GM18508 (cell line): ENCODE measurements at regions not wholly inside any gene's neighbourhood (a gene's known extent, or its start where the extent isn't known, plus 50 kb on each side); places are given as distances from the start of the nearest gene placed in this dataset.

ENCODE experiments used
- ATAC-seq: cut with Tn5 transposase; IDR thresholded peaks from one replicate; pipeline ENCODE4 v1.9.1; 2021; ENCODE audit warnings: moderate number of reproducible peaks; ENCODE audit not compliant: insufficient read depth, unreplicated experiment

DNA sequence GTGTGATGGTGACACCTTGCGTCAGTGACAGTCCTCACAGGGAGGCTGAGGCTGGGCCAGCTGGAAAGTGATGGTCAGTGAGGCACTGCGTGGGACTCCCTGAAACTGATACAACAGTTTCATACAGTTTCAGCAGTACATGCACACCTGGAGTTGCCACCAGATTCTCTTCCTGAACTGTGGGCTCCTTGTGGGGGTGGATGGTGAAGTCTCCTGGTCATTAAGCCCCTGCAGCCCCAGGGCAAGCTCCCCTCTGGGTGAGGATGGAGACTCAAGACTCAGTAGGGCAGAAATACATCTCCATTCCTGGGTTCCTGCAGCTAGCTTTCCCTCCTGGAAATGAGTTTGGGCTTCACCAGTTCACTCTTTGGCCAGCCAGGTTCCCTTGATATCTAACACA lies 392.7 kb downstream of the UQCRFS1 start:
- ATAC-seq, result no peak

DNA sequence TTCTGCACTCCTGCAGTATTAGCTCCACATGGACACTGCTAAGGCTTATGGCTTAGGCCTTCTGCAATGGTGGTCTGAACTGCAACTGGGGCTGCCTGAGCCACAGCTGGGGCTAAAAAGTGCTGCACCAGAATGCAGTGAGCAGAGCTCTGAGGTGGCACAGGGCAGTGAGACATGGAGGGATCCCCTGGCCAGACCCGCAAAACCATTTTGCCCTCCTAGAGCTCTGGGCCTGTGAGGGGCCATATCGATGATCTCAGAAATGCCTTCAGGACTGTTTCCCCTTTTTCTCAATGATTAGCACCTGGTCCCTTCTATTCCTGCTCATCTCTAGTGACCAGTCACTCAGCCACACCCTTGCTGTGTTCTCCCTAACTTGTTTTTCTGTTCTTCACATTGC lies 397.7 kb downstream of the UQCRFS1 start:
- no peak for ATAC-seq

- no peak for ATAC-seq
Measured at GRCh38 chr19:28794301-28794700, 418.6 kb downstream of the UQCRFS1 start.

DNA sequence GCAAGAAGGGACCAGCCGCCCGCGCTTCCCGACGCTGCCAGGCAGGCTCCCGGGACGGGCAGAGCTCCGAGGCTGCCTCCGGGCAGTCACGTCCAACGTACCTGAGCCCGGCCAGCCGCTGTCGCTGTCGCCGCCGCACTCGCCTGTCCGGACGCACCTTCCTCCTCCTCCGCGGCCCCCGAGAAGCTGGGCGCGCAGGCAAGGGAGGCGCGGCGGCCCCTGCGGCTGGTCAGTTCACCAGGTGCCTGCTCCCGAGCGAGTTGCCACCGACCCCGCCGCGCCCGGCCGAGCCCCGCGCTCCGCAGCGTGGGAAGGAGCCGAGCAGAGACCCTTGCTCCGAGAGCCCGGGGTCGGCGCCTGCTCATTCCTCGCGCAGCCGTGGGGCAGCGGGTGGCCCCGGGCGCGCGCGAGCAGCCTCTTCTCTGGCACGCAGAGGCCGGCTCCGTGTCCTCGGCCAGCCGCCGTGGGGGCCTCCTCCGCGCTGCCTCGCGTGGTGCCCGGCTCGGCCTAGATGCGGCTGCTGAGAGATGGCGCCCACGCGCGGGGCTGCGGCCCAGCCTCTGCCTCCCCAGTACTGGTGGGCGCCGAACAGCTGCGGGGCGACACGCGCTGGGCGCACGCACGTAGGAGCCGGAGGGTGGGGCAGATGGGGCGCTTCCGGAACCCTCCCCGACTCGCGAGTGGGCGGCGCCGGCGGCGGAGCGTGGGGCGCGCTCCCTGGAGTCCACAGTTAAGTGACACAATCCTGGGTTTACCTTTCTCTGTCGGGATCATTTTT lies 419.4 kb downstream of the UQCRFS1 start:
- ATAC-seq, result no peak

DNA sequence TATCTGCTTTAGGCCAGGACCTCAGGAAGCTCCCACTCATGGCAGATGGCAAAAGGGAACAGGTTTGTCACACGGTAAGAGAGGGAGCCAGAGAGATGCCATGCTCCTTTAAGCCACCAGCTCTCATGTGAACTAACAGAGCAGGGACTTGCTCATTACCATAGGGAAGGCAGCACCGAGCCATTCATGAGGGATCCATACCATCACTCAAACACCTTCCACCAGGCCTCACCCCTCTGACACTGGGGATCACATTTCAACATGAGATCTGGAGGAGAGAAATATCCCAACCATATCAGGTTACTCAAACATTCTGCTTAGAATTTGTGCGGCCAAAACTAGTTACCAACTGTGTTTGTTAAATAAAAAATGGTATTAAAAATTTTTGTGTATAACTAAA lies 427.0 kb downstream of the UQCRFS1 start:
- ATAC-seq, result no peak

GRCh38 chr19:28764066-28764465 lies 448.9 kb downstream of the UQCRFS1 start:
- no peak for ATAC-seq

- ATAC-seq, result no peak
Measured at GRCh38 chr19:28746478-28746877, 466.5 kb downstream of the UQCRFS1 start.

DNA sequence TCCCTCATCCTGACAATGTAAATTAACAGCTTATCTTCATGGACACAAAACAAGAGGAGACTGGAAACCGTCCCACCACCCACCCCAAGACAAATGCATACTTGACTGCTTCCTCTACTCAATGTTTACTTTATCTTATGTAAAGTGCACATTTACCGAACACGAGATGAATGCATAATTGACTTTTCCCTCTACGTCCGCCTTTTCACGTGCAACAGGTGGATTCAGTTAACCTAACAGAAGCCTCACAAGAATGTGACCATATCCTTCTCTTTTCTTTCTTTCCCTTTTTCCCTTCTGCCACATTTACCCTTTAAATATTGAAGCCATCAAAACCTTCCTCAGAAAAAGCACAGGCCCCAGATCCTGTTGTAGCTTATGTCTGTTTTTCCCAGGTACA lies 468.0 kb downstream of the UQCRFS1 start:
- ATAC-seq, result no peak

GRCh38 chr19:28744014-28744413 lies 468.9 kb downstream of the UQCRFS1 start:
- ATAC-seq, result no peak

DNA sequence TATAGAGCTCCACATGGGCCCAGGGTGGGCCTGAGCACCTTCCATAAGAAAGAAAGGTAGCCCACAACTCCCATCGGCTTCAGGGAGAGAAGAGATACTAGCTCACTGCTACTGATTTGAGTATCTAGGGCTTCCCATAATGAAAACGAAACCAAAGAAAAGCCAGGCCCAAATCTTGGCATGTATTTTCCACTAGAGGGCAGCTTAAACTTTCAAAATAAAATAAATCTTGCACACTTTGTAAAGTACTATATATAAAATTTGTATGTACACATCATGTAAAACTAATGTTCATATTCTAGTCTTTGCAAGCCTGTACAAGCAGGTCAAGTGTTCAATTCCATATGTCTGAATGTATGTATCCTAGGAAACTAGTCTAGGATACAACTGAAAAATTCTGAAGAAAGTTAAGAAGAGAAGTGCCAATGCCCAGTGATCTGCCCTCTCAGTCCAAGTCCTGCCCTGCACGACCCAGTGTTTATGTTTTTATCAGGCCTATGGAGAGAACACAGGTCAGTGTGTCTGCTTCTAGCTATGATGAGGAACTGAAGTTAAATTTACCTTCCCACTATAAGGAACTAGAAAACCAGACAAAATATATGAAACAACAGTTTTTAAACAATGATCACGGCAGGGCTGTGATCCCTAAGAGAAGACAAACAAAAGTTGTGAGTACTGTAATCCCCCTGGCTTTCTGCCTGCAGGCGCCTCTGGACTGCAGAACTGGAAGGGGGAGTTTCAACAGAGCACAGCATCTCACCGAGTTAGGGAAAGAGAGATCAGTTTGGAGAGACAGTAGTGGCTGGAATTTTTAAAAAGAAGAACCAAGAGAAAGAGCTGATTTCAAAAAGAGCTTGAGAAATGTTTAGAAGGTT lies 475.7 kb downstream of the UQCRFS1 start:
- no peak for ATAC-seq

DNA sequence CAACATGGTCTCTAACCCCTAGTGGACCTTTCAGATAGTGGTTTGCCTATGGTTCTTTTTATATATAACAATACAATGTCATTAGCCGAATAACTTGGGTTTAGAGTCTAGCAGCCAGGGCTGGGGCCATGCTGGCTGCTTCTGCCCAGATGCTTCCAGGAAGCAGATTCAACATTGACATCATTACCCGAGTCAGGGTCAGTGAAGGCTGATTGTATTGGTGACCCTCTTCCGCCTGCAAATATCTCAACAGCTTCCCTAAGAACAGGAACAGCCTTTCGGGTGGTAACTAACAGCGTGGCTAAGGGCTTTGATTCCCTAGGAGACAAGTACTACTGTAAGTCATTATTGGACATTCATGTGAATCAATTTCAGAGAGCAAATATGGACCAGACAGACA lies 476.4 kb downstream of the UQCRFS1 start:
- no peak for ATAC-seq

GRCh38 chr19:28731577-28731976 lies 481.4 kb downstream of the UQCRFS1 start:
- no peak for ATAC-seq

DNA sequence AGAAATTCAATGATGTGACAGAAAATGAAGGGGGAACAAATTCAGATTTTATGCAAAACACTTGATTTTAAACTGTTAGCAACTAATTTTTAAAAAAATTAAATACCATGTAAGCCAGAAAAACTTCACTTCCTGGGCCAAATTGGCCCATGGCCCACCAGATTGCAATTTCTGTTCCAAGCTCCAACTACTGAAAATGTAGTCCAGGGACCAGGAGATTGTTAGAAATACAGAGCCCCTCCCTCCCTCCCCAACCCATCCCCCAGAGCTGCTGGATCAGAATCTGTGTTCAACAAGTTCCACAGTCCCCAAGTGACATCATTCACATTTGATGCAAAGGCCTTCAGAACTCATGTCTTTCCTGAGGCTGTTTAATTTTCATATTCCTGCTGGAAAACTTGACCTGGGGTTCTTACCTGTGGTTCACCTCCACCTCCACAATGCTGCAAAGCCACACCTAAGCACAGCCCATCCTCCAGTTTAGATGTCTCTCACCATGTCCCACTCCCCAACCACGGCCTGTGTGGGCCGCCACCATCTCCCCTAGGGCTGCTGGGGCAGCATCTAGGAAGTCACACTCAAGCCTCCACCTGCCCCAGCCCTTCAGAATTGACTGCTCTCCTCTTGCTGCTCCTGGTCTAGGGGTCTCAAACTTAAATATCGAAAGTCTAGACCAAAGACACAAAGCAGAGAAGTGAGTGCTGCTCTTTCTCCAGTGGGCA lies 482.0 kb downstream of the UQCRFS1 start:
- ATAC-seq, result no peak

- no peak for ATAC-seq
Measured at GRCh38 chr19:28727480-28728159, 485.3 kb downstream of the UQCRFS1 start.

DNA sequence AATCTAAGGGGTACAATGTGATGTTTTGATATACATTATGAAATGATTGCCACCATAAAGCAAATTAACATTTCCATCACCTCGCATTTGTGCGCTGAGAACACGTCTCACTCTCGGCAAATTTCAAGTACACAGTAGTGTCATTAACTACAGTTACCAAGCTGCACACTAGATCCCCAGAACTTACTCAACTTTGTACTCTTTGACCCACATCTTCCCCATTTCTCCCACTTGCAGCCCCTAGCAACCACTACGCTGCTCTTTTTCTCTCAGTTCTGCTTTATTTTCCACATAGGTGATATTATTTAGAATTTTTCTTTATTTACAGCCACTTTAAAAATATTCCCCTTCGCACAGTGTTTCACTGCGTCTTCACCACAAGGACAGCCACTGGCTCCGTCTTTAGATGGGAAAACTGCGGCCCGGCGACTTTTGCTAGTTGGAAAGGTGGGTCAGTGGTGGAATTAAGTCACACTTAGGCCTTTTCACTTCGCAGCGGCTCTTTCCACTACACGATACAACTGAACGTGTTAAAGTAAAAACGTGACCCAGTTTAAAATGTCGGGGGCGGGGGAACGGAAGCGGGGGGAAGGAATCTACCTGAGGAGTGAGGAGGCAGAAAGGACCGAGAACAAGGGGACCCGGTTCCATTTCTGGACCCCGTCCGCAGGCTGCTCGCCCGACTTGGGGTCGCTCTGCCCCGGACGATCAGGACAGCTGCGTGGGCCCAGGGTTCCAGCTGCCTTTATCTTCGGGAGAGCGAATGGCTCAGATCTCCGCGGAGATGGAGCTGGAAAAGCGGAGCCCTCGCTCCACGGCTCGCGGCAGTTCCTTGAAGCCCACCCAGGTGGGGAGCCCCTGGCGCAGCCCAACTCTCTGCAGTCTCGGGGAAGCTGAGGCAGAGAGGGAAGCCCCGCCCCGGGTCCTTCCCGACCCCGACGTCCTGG lies 486.1 kb downstream of the UQCRFS1 start:
- no peak for ATAC-seq

DNA sequence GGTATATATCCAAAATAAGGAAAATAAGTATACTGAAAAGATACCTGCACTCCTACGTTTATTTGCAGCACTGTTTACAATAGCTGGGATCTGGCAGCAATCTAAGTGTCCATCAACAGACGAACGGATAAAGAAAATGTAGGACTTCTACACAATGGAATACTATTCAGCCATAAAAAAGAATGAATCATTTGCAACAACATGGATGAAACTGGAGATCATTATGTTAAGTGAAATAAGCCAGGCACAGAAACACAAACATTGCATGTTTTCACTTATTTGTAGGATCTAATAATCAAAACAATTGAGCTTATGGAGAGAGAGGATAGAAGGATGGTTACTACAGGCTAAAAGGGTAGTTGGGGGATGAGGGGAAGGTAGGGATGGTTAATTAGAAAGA lies 494.0 kb downstream of the UQCRFS1 start:
- no peak for ATAC-seq

GRCh38 chr19:28715157-28715556 lies 497.8 kb downstream of the UQCRFS1 start:
- ATAC-seq, result no peak

DNA sequence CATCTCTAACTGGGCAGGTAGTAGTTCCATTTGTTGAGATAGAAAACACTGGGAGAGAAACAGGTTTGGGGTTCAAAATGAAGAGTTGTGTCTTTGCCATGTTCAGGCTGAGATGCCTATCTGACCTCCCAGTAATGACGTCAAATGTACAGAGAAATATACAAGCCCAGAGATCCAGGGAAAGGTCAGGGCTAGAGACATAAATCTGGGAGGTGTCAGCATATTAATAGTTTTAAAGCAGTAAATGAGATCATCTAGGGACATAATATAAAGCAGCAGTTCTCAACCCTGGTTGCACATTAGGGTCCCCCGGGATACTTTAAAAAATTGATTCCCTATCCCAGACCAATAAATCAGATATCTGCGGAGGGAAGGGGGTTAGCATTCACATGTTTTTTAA lies 501.5 kb downstream of the UQCRFS1 start:
- ATAC-seq, result no peak

- no peak for ATAC-seq
Measured at GRCh38 chr19:28710278-28710677, 502.7 kb downstream of the UQCRFS1 start.
